HEK293T (cell line): ENCODE measurements at regions not wholly inside any gene's neighbourhood (a gene's known extent, or its start where the extent isn't known, plus 50 kb on each side); places are given as distances from the start of the nearest gene placed in this dataset.

ENCODE experiments used
- FOXA1 ChIP-seq: fragments of 450-650 bp; IDR thresholded peaks from 2 replicates; pipeline ENCODE4 v1.6.1; 2016; ENCODE audit warnings: mild to moderate bottlenecking
- NFRKB ChIP-seq: fragments of 450-650 bp; IDR thresholded peaks from 2 replicates; pipeline ENCODE4 v1.6.1; 2016; ENCODE audit warnings: mild to moderate bottlenecking, moderate library complexity
- SP1 ChIP-seq: fragments of 450-650 bp; IDR thresholded peaks from 2 replicates; pipeline ENCODE4 v1.6.1; 2017

- no peak for TF ChIP-seq FOXA1
- no peak for TF ChIP-seq NFRKB
- TF ChIP-seq SP1 = no peak
These were observed 674.7 kb downstream of the MECOM start for GRCh38 chr3:168988853-168989252.
